ENCODE measurements at regions not wholly inside any gene's neighbourhood (a gene's known extent, or its start where the extent isn't known, plus 50 kb on each side); places are given as distances from the start of the nearest gene placed in this dataset.

GRCh38 chr5:148950892-148951291, 112.0 kb downstream of the SH3TC2 start:
- Histone ChIP-seq H2BK20ac (ENCODE audit: low read depth, low read length, poor library complexity, severe bottlenecking) (no peak overlapping the region), H3T11ph (ENCODE audit: low read length) (no peak overlapping the region), H3K9me3 (ENCODE audit: control insufficient read depth, low read depth, low read length) (no peaks in the 10 kb centered on the region), H3K27ac (ENCODE audit: insufficient read length, low read depth, low read length) (no peak overlapping the region), H3K23ac (ENCODE audit: insufficient read length, low read depth, low read length) (no peak overlapping the region), H3K18ac (ENCODE audit: insufficient read length, low read depth, low read length) (no peak overlapping the region), H3K4me1 (ENCODE audit: insufficient read depth, low read length) (peaks cover 9% of the 10 kb centered on the region; the same call in 1 of the 2 replicates), H3K14ac (ENCODE audit: insufficient read depth, low read length) (no peak overlapping the region), H3K79me1 (ENCODE audit: insufficient read depth, low read depth, low read length, poor library complexity, severe bottlenecking) (no peaks in the 10 kb centered on the region), H3K79me2 (ENCODE audit: insufficient read depth, low read length) (no peaks in the 10 kb centered on the region), H3K27me3 (ENCODE audit: insufficient read depth, low read length) (no peaks in the 10 kb centered on the region), H2BK5ac (ENCODE audit: insufficient read length, low read length) (no peak overlapping the region), H4K20me1 (ENCODE audit: control insufficient read depth, insufficient read depth, insufficient read length) (no peaks in the 10 kb centered on the region), H3K56ac (ENCODE audit: insufficient read length, low read depth, low read length) (no peak overlapping the region), H2BK15ac (ENCODE audit: low read depth, low read length) (no peak overlapping the region), H4K91ac (ENCODE audit: insufficient read length, low read depth, low read length) (no peak overlapping the region), H2AFZ (ENCODE audit: low read length) (no peak overlapping the region), H3K4ac (ENCODE audit: low read depth, low read length) (no peak overlapping the region), H3K4me2 (ENCODE audit: insufficient read depth, insufficient read length, low read length) (no peak overlapping the region), H2BK12ac (ENCODE audit: insufficient read length, low read depth, low read length) (no peak overlapping the region), H4K5ac (ENCODE audit: insufficient read length, low read depth, low read length) (no peak overlapping the region), H4K8ac (replicated peaks; ENCODE audit: insufficient read length, low read depth, low read length) (no peak overlapping the region), H3K23me2 (ENCODE audit: insufficient read length, low read depth, low read length, poor library complexity, severe bottlenecking) (no peaks in the 10 kb centered on the region), H3K9ac (ENCODE audit: extremely low read depth, insufficient read length, low read length) (no peak overlapping the region), H2AK5ac (ENCODE audit: insufficient read length, low read length) (no peak overlapping the region), H2BK120ac (ENCODE audit: low read depth, low read length, poor library complexity, severe bottlenecking) (no peak overlapping the region)
- Mint-ChIP-seq H3K4me1 (peaks cover 24 to 29% of the 10 kb centered on the region in 2 experiments), H3K9me3 (no peaks in the 10 kb centered on the region), H3K27me3 (ENCODE audit: low read depth) (no peaks in the 10 kb centered on the region), H3K4me3 (no peak overlapping the region), H3K27ac (no peak overlapping the region), H3K36me3 (ENCODE audit: insufficient read depth in 1 of 3, low read depth in 3 of 3) (no peaks in the 10 kb centered on the region)
- no CpG with 5 or more reads among the region's 1 CpG for WGBS (ENCODE audit: extremely low coverage, insufficient read length, low lambda C conversion rate)
- TF ChIP-seq CTCF (conservative IDR thresholded peaks at IDR 0.05), result no peak
- no peak for DNase-seq
